ENCODE measurements at regions not wholly inside any gene's neighbourhood (a gene's known extent, or its start where the extent isn't known, plus 50 kb on each side); places are given as distances from the start of the nearest gene placed in this dataset.

- no peak for DNase-seq
Observed at GRCh38 chrX:40484408-40485091, 96.2 kb upstream of the ATP6AP2 start.

- DNase-seq: no peak
Observed at GRCh38 chrX:40483502-40483901, 97.3 kb upstream of the ATP6AP2 start.

GRCh38 chrX:40479777-40480318 lies 100.9 kb upstream of the ATP6AP2 start:
- no peak for DNase-seq

GRCh38 chrX:40478474-40479065 lies 102.2 kb upstream of the ATP6AP2 start:
- DNase-seq: no peak

- peak; percentile 18 for DNase-seq
Observed at GRCh38 chrX:40476958-40477357, 103.8 kb upstream of the ATP6AP2 start.

GRCh38 chrX:40474645-40475044 lies 106.1 kb upstream of the ATP6AP2 start:
- no peak for DNase-seq

GRCh38 chrX:40474205-40474626 lies 106.6 kb upstream of the ATP6AP2 start:
- DNase-seq: no peak

GRCh38 chrX:40473460-40474204 lies 107.1 kb upstream of the ATP6AP2 start:
- no peak for DNase-seq

GRCh38 chrX:40471965-40472648 lies 108.7 kb upstream of the ATP6AP2 start:
- DNase-seq: peak; percentile 12

- DNase-seq: no peak
Observed at GRCh38 chrX:40470830-40471429, 109.8 kb upstream of the ATP6AP2 start.

- DNase-seq: no peak
Observed at GRCh38 chrX:40469316-40469715, 111.5 kb upstream of the ATP6AP2 start.

- DNase-seq: peak; percentile 46
Observed at GRCh38 chrX:40468033-40468846, 112.5 kb upstream of the ATP6AP2 start.

GRCh38 chrX:40467454-40467853 lies 113.3 kb upstream of the ATP6AP2 start:
- DNase-seq: no peak

GRCh38 chrX:40465735-40466551 lies 114.8 kb upstream of the ATP6AP2 start:
- DNase-seq: no peak

- no peak for DNase-seq
Observed at GRCh38 chrX:40462795-40463194, 118.0 kb upstream of the ATP6AP2 start.

- no peak for DNase-seq
Observed at GRCh38 chrX:40460926-40461325, 119.8 kb upstream of the ATP6AP2 start.

GRCh38 chrX:40459571-40460158 lies 121.1 kb upstream of the ATP6AP2 start:
- no peak for DNase-seq

GRCh38 chrX:40457406-40457805 lies 123.4 kb upstream of the ATP6AP2 start:
- DNase-seq: no peak

- no peak for DNase-seq
Observed at GRCh38 chrX:40452031-40452430, 128.7 kb upstream of the ATP6AP2 start.

GRCh38 chrX:40449956-40450706 lies 130.6 kb upstream of the ATP6AP2 start:
- no peak for DNase-seq
